ENCODE measurements at regions not wholly inside any gene's neighbourhood (a gene's known extent, or its start where the extent isn't known, plus 50 kb on each side); places are given as distances from the start of the nearest gene placed in this dataset.

- WGBS (ENCODE audit: insufficient coverage, insufficient read length), result no CpG with 5 or more reads among the region's 7 CpGs
Observed at GRCh38 chr16:62478903-62479458, 442.7 kb upstream of the CDH8 start.

DNA sequence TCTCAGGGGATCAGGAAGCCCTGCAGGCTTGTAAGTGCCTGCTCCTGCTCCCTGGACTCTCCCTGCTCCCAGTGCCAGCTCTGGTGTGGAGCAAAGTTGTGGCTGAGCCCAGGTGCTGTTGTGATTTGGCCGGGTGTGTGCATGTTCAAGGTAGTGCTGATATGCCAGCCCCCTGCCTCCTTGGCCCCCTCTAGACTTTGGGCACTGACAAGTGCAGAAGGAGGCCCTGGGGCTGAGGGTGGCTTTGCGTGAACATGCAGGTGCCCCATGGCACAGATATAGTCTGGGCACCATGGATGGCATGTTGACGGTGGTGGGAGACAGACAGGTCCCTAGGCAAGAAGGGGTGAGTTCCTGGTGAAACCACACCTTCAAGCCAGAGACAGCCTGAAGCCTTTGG, 441.6 kb upstream of the CDH8 start:
- no peak overlapping the region for H3K4me3 ChIP-seq (ENCODE audit: low read length)
- H3K4me1 ChIP-seq (ENCODE audit: control insufficient read depth, insufficient read depth, low read length), result no peaks in the 10 kb centered on the region
- no peak overlapping the region for H3K27ac ChIP-seq (ENCODE audit: low read length)
- no peaks in the 10 kb centered on the region; the same call in 1 of the 2 replicates for H3K9me3 ChIP-seq (ENCODE audit: control insufficient read depth, insufficient read depth, low read length)
- WGBS (ENCODE audit: insufficient coverage, insufficient read length), result no CpG with 5 or more reads among the region's 3 CpGs
- DNase-seq (ENCODE audit: low read depth, low spot score), result no peak
- H3K27me3 ChIP-seq (ENCODE audit: control insufficient read depth, insufficient read depth, low read length), result no peaks in the 10 kb centered on the region
- 0 out of 2 replicates have a peak, but pooled peaks cover 2% of the 10 kb centered on the region for H3K36me3 ChIP-seq (ENCODE audit: control insufficient read depth, insufficient read depth, low read length)

More at GRCh38 chr16:62478903-62479458, 442.7 kb upstream of the CDH8 start:
- DNase-seq (ENCODE audit: low read depth, low spot score), result no peak
- H3K4me1 ChIP-seq (ENCODE audit: control insufficient read depth, insufficient read depth, low read length), result no peaks in the 10 kb centered on the region
- H3K36me3 ChIP-seq (ENCODE audit: control insufficient read depth, insufficient read depth, low read length), result 0 out of 2 replicates have a peak, but pooled peaks cover 2% of the 10 kb centered on the region
- no peak overlapping the region for H3K4me3 ChIP-seq (ENCODE audit: low read length)
- no peaks in the 10 kb centered on the region; the same call in 1 of the 2 replicates for H3K9me3 ChIP-seq (ENCODE audit: control insufficient read depth, insufficient read depth, low read length)
- H3K27me3 ChIP-seq (ENCODE audit: control insufficient read depth, insufficient read depth, low read length), result no peaks in the 10 kb centered on the region
- no peak overlapping the region for H3K27ac ChIP-seq (ENCODE audit: low read length)

DNA sequence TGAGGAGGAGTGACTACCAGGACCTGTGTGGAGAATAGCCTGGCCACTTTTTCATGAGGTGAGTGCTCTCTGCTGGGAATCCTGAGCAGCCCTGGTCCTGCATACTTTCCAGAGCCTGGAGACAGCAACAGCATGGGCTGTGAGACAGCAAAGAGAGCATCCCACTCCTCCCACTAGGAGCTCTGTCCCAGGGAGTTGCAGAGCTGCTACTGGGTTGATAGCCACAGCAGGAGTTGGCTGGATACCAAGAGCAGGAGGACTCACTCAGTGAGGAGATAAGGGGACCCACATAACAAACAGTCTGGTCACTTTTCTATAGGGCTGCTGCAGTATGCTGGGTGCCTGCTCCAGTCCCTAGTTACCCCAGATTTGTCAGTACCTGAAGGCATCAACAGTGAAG, 439.3 kb upstream of the CDH8 start:
- H3K27ac ChIP-seq (ENCODE audit: low read length), result no peak overlapping the region
- no peak for DNase-seq (ENCODE audit: low read depth, low spot score)
- H3K27me3 ChIP-seq (ENCODE audit: control insufficient read depth, insufficient read depth, low read length), result no peaks in the 10 kb centered on the region
- H3K4me3 ChIP-seq (ENCODE audit: low read length), result no peak overlapping the region
- no peaks in the 10 kb centered on the region for H3K4me1 ChIP-seq (ENCODE audit: control insufficient read depth, insufficient read depth, low read length)
- H3K36me3 ChIP-seq (ENCODE audit: control insufficient read depth, insufficient read depth, low read length), result 0 out of 2 replicates have a peak, but pooled peaks cover 2% of the 10 kb centered on the region
- no peaks in the 10 kb centered on the region; the same call in 1 of the 2 replicates for H3K9me3 ChIP-seq (ENCODE audit: control insufficient read depth, insufficient read depth, low read length)

- H3K27ac ChIP-seq (ENCODE audit: low read length), result no peak overlapping the region
- no peaks in the 10 kb centered on the region for H3K9me3 ChIP-seq (ENCODE audit: control insufficient read depth, insufficient read depth, low read length)
- H3K4me3 ChIP-seq (ENCODE audit: low read length), result no peak overlapping the region
- no peaks in the 10 kb centered on the region for H3K36me3 ChIP-seq (ENCODE audit: control insufficient read depth, insufficient read depth, low read length)
- no peaks in the 10 kb centered on the region for H3K4me1 ChIP-seq (ENCODE audit: control insufficient read depth, insufficient read depth, low read length)
- DNase-seq (ENCODE audit: low read depth, low spot score), result no peak
- H3K27me3 ChIP-seq (ENCODE audit: control insufficient read depth, insufficient read depth, low read length), result no peaks in the 10 kb centered on the region
- WGBS (ENCODE audit: insufficient coverage, insufficient read length), result no CpG with 5 or more reads among the region's 2 CpGs
Observed at GRCh38 chr16:62462971-62463370, 426.7 kb upstream of the CDH8 start.

GRCh38 chr16:62450291-62450690, 414.1 kb upstream of the CDH8 start:
- Histone ChIP-seq H3K4me3 (ENCODE audit: low read length) (no peak overlapping the region), H3K36me3 (ENCODE audit: control insufficient read depth, insufficient read depth, low read length) (no peaks in the 10 kb centered on the region), H3K27ac (ENCODE audit: low read length) (no peak overlapping the region), H3K27me3 (ENCODE audit: control insufficient read depth, insufficient read depth, low read length) (no peaks in the 10 kb centered on the region), H3K4me1 (ENCODE audit: control insufficient read depth, insufficient read depth, low read length) (no peaks in the 10 kb centered on the region), H3K9me3 (ENCODE audit: control insufficient read depth, insufficient read depth, low read length) (no peaks in the 10 kb centered on the region)
- no CpG with 5 or more reads among the region's 5 CpGs for WGBS (ENCODE audit: insufficient coverage, insufficient read length)
- DNase-seq (ENCODE audit: low read depth, low spot score), result no peak

- no CpG with 5 or more reads among the region's 2 CpGs for WGBS (ENCODE audit: insufficient coverage, insufficient read length)
- Histone ChIP-seq H3K9me3 (ENCODE audit: control insufficient read depth, insufficient read depth, low read length) (no peaks in the 10 kb centered on the region), H3K27me3 (ENCODE audit: control insufficient read depth, insufficient read depth, low read length) (no peaks in the 10 kb centered on the region), H3K27ac (ENCODE audit: low read length) (no peak overlapping the region), H3K4me3 (ENCODE audit: low read length) (no peak overlapping the region), H3K4me1 (ENCODE audit: control insufficient read depth, insufficient read depth, low read length) (no peaks in the 10 kb centered on the region), H3K36me3 (ENCODE audit: control insufficient read depth, insufficient read depth, low read length) (no peaks in the 10 kb centered on the region)
- no peak for DNase-seq (ENCODE audit: low read depth, low spot score)
Observed at GRCh38 chr16:62445909-62446308, 409.7 kb upstream of the CDH8 start.

- Histone ChIP-seq H3K27ac (ENCODE audit: low read length) (no peak overlapping the region), H3K9me3 (ENCODE audit: control insufficient read depth, insufficient read depth, low read length) (no peaks in the 10 kb centered on the region), H3K36me3 (ENCODE audit: control insufficient read depth, insufficient read depth, low read length) (no peaks in the 10 kb centered on the region), H3K27me3 (ENCODE audit: control insufficient read depth, insufficient read depth, low read length) (no peaks in the 10 kb centered on the region), H3K4me1 (ENCODE audit: control insufficient read depth, insufficient read depth, low read length) (no peaks in the 10 kb centered on the region), H3K4me3 (ENCODE audit: low read length) (no peak overlapping the region)
- WGBS (ENCODE audit: insufficient coverage, insufficient read length), result no CpG with 5 or more reads among the region's 4 CpGs
- DNase-seq (ENCODE audit: low read depth, low spot score), result no peak
Observed at GRCh38 chr16:62424206-62424605, 388.0 kb upstream of the CDH8 start.

DNA sequence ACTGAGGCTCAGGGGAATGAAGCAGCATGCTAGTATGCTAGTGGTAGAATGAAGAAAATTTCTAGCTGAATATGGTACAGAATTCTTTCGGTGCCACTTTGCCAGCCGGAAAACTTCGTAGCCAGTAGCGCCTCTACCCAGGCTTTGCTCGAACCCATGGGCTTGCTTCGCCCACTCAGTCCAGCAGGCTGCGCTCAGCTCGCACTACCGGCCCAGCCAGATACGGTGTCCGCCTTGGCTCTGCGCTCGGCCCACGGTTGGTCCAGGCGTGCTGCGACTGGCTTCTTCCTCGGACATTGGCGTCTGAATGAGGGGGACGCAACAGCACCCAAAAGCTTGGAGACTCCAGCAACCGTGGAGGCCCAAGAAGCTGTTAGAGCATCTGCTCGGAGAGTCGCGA, 372.5 kb upstream of the CDH8 start:
- Histone ChIP-seq H3K4me1 (ENCODE audit: control insufficient read depth, insufficient read depth, low read length) (peaks cover 3% of the 10 kb centered on the region), H3K27ac (ENCODE audit: low read length) (no peak overlapping the region), H3K4me3 (ENCODE audit: low read length) (no peak overlapping the region), H3K27me3 (ENCODE audit: control insufficient read depth, insufficient read depth, low read length) (peaks cover 2% of the 10 kb centered on the region), H3K36me3 (ENCODE audit: control insufficient read depth, insufficient read depth, low read length) (no peaks in the 10 kb centered on the region), H3K9me3 (ENCODE audit: control insufficient read depth, insufficient read depth, low read length) (no peaks in the 10 kb centered on the region)
- DNase-seq (ENCODE audit: low read depth, low spot score), result peak; percentile 52
- WGBS (ENCODE audit: insufficient coverage, insufficient read length), result no CpG with 5 or more reads among the region's 23 CpGs

DNA sequence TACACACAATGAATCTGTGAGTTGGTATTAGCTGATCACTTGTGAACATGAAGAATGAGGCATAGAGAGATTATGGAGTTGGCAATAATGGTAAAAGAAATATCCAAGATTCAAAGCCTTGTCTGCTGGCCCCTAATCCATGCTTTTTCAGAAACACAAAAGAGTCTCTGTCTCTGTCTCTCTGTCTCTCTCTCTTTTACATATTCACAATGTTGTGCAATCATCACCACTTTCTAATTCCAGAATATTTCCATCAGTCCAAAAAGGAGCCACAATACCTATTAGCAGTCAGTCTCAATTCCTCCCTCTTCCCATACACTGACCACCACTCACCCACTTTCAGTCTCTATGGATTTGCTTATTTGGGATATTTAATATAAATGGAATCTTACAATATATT, 370.1 kb upstream of the CDH8 start:
- H3K9me3 ChIP-seq (ENCODE audit: control insufficient read depth, insufficient read depth, low read length), result no peaks in the 10 kb centered on the region
- no peak for DNase-seq (ENCODE audit: low read depth, low spot score)
- H3K4me3 ChIP-seq (ENCODE audit: low read length), result no peak overlapping the region
- peaks cover 3% of the 10 kb centered on the region for H3K4me1 ChIP-seq (ENCODE audit: control insufficient read depth, insufficient read depth, low read length)
- H3K36me3 ChIP-seq (ENCODE audit: control insufficient read depth, insufficient read depth, low read length), result no peaks in the 10 kb centered on the region
- no peak overlapping the region for H3K27ac ChIP-seq (ENCODE audit: low read length)
- peaks cover 2% of the 10 kb centered on the region for H3K27me3 ChIP-seq (ENCODE audit: control insufficient read depth, insufficient read depth, low read length)

GRCh38 chr16:62404842-62405611, 368.8 kb upstream of the CDH8 start:
- no peaks in the 10 kb centered on the region for H3K36me3 ChIP-seq (ENCODE audit: control insufficient read depth, insufficient read depth, low read length)
- H3K27me3 ChIP-seq (ENCODE audit: control insufficient read depth, insufficient read depth, low read length), result peaks cover 2% of the 10 kb centered on the region
- no peaks in the 10 kb centered on the region for H3K9me3 ChIP-seq (ENCODE audit: control insufficient read depth, insufficient read depth, low read length)
- H3K4me1 ChIP-seq (ENCODE audit: control insufficient read depth, insufficient read depth, low read length), result peaks cover 3% of the 10 kb centered on the region
- H3K27ac ChIP-seq (ENCODE audit: low read length), result no peak overlapping the region
- no CpG with 5 or more reads among the region's 1 CpG for WGBS (ENCODE audit: insufficient coverage, insufficient read length)
- no peak overlapping the region for H3K4me3 ChIP-seq (ENCODE audit: low read length)
- peak; percentile 50 for DNase-seq (ENCODE audit: low read depth, low spot score)

DNA sequence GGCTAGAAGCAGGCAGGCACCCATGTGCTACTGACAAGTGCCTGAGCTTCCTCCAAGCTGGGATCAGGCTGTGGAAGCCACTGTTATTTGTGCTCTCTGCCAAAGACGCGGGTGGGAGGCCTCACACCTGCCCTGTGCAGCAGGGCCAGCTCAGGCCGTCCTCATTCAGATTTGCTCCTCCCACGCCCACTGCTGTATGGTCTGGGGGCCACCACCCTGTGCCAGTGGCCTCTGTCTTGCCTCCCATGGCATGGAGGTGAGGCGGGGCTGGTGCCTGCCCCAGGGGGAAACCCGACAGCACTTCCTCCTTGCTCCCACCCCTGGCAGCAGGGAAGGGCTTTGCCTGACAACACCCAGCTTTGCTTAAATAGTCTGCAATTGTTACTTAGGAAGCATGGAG, 356.5 kb upstream of the CDH8 start:
- Histone ChIP-seq H3K27ac (ENCODE audit: low read length) (no peak overlapping the region), H3K4me1 (ENCODE audit: control insufficient read depth, insufficient read depth, low read length) (no peaks in the 10 kb centered on the region)
- WGBS (ENCODE audit: insufficient coverage, insufficient read length), result no CpG with 5 or more reads among the region's 6 CpGs

More for the DNA sequence above, 356.5 kb upstream of the CDH8 start:
- no peak overlapping the region for H3K4me3 ChIP-seq (ENCODE audit: low read length)
- no peaks in the 10 kb centered on the region for H3K9me3 ChIP-seq (ENCODE audit: control insufficient read depth, insufficient read depth, low read length)
- no peaks in the 10 kb centered on the region for H3K27me3 ChIP-seq (ENCODE audit: control insufficient read depth, insufficient read depth, low read length)
- H3K36me3 ChIP-seq (ENCODE audit: control insufficient read depth, insufficient read depth, low read length), result no peaks in the 10 kb centered on the region
- no peak for DNase-seq (ENCODE audit: low read depth, low spot score)
